ENCODE measurements at regions not wholly inside any gene's neighbourhood (a gene's known extent, or its start where the extent isn't known, plus 50 kb on each side); places are given as distances from the start of the nearest gene placed in this dataset.

GRCh38 chr1:47571952-47572351 is 134.1 kb downstream of the FOXD2 start:
- in situ Hi-C loops (cut with HindIII; ENCODE audit: low sequenced_read_pairs) = no loop called here
- no peak for DNase-seq (ENCODE audit: low read depth)
- no peak overlapping the region for H3K4me3 ChIP-seq (ENCODE audit: low read depth, low read length)
- TF ChIP-seq, protein P1, sequence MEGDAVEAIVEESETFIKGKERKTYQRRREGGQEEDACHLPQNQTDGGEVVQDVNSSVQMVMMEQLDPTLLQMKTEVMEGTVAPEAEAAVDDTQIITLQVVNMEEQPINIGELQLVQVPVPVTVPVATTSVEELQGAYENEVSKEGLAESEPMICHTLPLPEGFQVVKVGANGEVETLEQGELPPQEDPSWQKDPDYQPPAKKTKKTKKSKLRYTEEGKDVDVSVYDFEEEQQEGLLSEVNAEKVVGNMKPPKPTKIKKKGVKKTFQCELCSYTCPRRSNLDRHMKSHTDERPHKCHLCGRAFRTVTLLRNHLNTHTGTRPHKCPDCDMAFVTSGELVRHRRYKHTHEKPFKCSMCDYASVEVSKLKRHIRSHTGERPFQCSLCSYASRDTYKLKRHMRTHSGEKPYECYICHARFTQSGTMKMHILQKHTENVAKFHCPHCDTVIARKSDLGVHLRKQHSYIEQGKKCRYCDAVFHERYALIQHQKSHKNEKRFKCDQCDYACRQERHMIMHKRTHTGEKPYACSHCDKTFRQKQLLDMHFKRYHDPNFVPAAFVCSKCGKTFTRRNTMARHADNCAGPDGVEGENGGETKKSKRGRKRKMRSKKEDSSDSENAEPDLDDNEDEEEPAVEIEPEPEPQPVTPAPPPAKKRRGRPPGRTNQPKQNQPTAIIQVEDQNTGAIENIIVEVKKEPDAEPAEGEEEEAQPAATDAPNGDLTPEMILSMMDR (IDR thresholded peaks at IDR 0.05; ENCODE audit: low read depth, low read length, missing control alignments) = no peak

DNA sequence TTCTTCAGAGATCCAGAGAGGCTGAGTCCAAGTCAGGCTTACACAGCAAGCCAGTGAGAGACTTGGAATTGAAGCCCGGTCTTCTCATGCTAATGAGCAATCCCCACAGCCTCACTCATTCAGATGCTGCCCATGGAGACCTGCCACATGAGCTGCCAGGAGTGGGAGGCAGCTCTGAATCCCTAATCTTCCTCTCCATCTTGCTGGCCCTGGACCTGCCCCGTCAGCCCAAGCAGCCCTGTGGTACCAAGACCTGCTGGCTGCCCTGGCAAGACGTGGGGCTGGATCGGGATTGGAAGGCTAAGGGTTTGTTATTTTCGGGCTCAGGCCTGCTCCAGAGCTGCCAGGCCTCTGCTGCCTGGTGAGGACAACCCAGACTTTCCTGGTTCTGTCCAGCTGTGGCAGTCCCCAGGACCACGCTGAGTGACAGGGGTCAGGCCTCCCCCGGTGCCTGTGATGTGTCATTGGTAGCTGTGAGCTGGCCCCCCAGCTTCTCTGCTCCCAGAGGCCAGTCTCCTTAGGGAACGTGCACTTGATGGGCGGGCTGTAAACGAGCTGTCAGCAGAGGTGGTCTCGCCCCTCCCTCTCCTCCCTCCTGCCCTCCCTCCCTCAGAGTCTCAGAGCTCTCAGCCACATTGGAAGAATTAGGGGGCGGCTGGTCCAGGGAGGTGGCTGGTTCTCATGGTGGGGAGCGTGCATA is 135.0 kb downstream of the FOXD2 start:
- TF ChIP-seq, protein P1 (IDR thresholded peaks at IDR 0.05; ENCODE audit: low read depth, low read length, missing control alignments) = no peak
- DNase-seq (ENCODE audit: low read depth) = no peak
- H3K4me3 ChIP-seq (ENCODE audit: low read depth, low read length) = no peak overlapping the region
- in situ Hi-C loops (cut with HindIII; ENCODE audit: low sequenced_read_pairs) = no loop called here

- H3K4me3 ChIP-seq (ENCODE audit: low read depth, low read length) = no peak overlapping the region
- no peak for DNase-seq (ENCODE audit: low read depth)
- TF ChIP-seq, protein P1 (IDR thresholded peaks at IDR 0.05; ENCODE audit: low read depth, low read length, missing control alignments) = no peak
- in situ Hi-C loops (cut with HindIII; ENCODE audit: low sequenced_read_pairs) = no loop called here
Observed at GRCh38 chr1:47574451-47575165, 136.8 kb downstream of the FOXD2 start.

GRCh38 chr1:47575855-47576757 is 138.3 kb downstream of the FOXD2 start:
- no peak for DNase-seq (ENCODE audit: low read depth)
- H3K4me3 ChIP-seq (ENCODE audit: low read depth, low read length) = no peak overlapping the region
- in situ Hi-C loops (cut with HindIII; ENCODE audit: low sequenced_read_pairs) = no loop called here
- TF ChIP-seq, protein P1 (IDR thresholded peaks at IDR 0.05; ENCODE audit: low read depth, low read length, missing control alignments) = no peak

DNA sequence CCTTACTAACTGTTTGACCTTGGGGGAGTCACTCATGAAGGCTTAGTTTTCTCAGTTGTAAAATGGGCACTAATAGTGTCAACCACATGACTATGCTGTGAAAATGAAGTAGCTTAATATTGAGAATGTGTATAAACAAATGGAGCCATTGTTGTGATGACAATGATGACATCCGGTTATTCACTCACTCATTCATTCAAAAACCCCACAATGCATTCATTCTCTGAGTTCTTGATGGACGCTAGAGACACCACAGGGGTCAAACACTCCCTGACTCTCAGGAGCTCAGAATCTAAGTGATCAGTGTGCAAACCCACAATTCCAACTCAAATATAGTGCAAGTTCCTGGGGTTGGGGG is 138.9 kb downstream of the FOXD2 start:
- in situ Hi-C loops (cut with HindIII; ENCODE audit: low sequenced_read_pairs) = no loop called here
- no peak overlapping the region for H3K4me3 ChIP-seq (ENCODE audit: low read depth, low read length)
- TF ChIP-seq, protein P1 (IDR thresholded peaks at IDR 0.05; ENCODE audit: low read depth, low read length, missing control alignments) = no peak
- DNase-seq (ENCODE audit: low read depth) = no peak

DNA sequence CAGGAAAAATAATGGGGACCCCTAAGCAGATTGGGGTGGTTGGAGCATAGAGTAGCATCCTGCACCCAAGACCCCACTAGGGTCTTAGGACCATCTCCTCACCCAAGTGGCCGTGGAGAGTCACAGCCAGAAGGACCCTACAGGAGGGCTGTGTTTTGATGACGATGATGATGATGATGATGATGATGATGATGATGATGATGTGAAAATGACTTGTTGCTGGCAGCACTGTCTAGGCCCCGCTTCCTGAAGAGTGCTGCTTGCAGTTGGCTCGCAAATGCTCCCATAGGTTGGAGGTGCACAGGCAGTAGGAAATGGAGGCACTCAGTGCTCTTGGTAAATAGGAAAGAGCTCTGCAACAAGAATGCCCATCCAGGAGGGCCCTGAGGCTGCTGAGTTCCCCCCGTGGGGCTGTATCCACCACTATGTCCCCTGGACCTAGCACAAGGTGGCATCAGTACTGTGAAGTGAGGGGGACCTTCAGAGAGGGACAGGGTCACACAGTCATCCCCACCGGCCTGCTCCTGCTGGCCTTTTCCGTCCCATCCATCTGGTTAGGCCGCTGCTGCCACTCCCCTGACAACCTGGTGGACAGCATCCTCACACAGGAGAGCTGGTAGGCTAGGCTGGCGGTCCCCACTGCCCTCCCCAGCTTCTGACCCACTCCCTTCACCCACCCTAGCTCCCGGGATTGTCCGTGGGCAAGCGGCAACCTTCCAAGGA is 139.6 kb downstream of the FOXD2 start:
- H3K4me3 ChIP-seq (ENCODE audit: low read depth, low read length) = no peak overlapping the region
- in situ Hi-C loops (cut with HindIII; ENCODE audit: low sequenced_read_pairs) = no loop called here
- no peak for DNase-seq (ENCODE audit: low read depth)
- TF ChIP-seq, protein P1 (IDR thresholded peaks at IDR 0.05; ENCODE audit: low read depth, low read length, missing control alignments) = no peak
